ENCODE measurements at regions not wholly inside any gene's neighbourhood (a gene's known extent, or its start where the extent isn't known, plus 50 kb on each side); places are given as distances from the start of the nearest gene placed in this dataset.

- TF ChIP-seq SP1 (IDR thresholded peaks at IDR 0.05; ENCODE audit: low read depth, low read length) (no peak), BACH1 (IDR thresholded peaks at IDR 0.05; ENCODE audit: low read length) (no peak), TCF12 (IDR thresholded peaks at IDR 0.05; ENCODE audit: low read depth, low read length) (no peak)
These were observed 305.1 kb upstream of the SASH1 start (continued) for GRCh38 chr6:148037496-148037895.

All from H1 (cell line).